CD4-positive, alpha-beta T cell treated with Interleukin-17A for 4 hours (primary cell): ENCODE measurements at regions not wholly inside any gene's neighbourhood (a gene's known extent, or its start where the extent isn't known, plus 50 kb on each side); places are given as distances from the start of the nearest gene placed in this dataset.

Source experiments
- DNase-seq: peaks from one replicate; pipeline ENCODE4 v3.0.0-alpha.2; 2020; ENCODE audit warnings: mixed read lengths

- no peak for DNase-seq
These were observed 111.6 kb downstream of the SNX5 start for GRCh38 chr20:17856837-17857605.

DNA sequence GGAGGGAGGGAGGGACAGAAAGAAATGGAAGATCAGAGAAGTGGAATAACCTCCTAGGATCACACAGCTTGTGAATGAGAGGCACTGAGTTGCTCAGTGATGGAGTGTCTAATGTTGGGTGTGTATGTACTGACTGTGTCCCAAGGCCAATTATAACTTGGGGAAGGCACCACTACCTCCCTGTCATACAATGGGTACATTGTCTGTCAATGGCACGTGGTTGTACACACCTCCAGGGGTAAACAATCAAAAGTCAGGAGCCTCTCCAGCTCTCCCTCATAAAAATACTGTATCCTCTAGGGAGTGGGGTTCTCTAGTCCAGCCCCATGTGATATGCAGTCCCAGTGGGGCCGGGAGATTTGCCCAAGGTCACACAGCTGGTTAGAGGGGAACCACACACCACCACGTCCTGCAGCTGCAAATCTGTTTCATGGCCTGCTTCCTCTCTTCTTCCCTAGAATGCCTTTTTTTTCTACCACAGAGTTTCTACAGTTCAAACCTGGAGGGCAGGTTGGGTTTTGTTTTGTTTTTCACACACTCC is 112.5 kb downstream of the SNX5 start:
- DNase-seq, result no peak

DNA sequence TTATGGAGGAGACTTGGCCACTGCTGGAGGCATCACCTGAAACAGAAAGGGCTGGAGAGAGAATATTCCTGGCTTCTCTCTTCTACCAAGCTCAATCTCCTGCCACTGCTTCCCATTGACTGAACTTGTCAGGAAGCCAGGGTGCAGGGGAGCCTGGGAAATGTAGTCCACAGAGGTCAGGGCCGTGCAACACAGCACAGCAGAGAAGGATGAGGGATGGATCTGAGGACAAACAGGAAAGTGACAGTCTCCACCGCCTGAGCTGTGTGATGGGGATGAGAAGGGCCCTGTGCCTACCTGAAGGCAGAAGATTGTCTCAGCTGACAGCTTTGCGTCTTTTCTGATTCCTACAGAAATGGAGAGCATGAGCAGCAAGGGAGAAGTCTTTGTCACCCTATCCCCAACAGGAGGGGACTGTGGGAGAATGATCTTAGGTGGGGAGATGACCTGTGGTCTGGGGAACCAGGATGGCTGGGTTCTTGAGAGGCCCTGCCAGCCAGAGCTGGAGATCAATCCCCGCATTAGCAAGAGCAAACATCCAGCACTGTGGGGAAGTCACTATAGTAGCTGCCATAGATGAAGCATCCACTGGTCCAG is 114.2 kb downstream of the SNX5 start:
- DNase-seq, result no peak

DNA sequence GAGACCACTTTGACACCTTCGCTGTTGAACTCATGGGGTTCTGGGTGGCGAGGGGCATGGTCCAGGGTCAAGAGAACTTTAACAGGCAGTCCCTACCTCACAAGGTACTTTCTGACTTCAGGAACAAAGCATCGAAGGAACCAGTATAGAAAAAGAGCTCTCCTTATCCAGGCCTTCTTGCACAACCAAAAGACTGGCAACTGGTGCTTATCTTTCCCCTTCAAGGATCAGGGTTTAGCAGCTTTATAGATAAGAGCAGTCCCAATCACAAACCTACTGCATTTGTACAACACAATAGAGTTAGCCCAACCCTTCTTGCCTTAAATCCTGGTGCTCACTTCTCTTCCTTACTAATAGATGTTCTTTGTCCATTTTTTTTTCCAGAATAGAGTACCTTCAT is 116.3 kb downstream of the SNX5 start:
- no peak for DNase-seq

- DNase-seq, result no peak
These were observed 117.9 kb downstream of the SNX5 start for GRCh38 chr20:17850684-17851026.

DNA sequence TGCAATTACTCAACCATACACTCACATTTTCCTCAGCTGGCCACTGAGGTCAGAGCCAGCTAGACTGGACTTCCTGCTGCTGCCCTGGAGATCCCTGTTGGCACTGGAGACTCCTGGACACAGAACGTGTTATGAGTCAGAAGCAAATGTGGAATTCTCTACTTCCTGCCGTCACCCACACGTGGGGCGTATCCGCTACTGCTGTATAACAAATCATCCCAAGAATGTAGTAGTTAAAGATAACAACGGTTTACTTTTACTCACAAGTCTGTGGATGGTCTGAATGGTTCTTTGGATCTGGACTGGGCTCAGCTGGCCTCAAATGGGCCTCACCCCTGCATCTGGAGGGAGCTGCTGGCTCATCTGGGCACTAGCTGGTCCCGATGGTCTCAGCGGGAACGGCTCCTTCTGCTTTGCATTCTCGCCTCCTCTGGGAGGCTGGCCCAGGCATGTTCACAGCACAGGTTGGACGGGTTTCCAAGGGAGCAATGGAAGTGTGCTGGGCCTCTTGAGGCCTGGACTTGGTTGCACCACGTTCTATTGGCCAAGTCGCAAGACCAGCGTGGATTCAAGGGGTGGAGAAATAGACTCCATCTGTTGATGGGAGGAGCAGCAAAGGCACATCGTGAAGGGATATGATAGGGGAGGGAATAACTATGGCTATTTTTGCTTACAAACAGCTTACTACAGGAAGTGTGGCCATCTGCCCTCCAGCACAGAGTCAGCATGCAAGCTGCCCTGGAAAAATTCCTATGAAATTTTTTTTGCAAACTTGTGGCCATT is 118.5 kb downstream of the SNX5 start:
- DNase-seq, result no peak

- no peak for DNase-seq
These were observed 119.3 kb downstream of the SNX5 start for GRCh38 chr20:17849138-17849900.

DNA sequence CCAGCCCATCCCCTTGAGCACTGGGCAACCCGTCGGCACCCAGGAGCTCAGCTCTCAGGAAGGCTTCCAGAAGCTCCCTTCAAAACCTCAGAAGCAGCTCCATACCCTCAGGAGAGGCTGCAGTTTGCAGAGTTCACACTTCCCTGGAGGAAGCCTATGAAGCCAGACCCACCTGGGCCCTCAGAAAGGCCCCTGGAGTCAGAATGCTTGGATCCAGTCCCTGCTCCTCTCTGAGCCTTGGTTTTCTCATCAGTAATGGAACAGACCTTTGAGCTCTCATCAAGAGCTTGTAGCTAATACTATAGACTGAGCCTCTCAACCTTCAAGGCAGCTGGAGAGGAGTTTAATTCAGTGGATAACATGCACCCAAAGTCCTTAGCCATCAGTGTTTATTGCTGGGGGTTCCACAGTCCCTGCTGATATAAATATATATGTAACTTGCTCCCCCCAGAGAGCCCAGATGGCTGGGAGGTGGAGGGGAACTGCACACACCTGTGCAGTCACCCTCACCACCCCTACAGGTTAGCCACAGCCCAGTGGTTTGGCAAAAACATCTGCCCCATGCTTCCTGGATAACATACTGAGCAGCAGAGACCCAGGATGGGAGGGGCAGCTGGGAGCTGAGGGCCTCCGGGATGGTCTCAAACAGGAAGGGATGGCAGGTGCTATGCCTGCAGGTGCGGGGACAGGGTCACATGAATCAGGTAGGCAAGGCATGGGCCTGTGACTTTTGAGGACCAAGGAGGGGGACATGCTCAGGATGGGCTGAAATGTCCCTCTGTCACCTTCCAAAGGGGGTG is 120.1 kb downstream of the SNX5 start:
- no peak for DNase-seq

DNA sequence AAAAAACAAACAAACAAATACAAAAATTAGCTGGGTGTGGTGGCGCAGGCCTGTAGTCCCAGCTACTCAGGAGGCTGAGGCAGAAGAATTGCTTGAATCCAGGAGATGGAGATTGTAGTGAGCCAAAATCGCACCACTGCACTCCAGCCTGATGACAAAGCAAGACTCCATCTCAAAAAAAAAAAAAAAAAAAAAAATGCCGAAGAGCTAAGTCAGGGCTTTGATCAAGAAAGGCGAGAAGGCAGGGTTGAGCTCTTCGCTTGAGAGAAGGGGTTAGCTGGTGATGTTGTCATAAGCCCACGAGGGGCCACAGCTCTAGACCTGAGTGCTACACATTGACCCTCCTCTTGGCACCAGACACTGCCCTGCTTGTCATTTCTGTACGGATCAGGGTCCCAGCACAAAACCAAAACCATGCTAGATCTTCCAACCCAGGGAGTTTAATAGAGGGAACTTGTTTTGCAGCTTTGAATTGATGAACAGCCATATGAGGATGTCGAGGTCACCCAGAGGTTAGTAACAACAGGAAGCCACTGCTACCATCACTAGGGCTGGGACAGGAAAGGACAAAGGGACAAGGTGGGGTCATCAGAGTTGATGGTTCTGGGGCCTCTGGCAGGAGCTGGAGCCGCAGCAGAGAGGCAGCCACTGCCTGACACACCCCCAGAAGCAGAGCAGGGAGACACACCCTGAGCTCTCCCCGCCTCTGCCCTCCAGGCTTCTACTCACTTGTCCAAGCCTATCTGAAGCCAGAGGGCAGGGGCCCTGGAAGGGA is 122.7 kb downstream of the SNX5 start:
- DNase-seq, result no peak

DNA sequence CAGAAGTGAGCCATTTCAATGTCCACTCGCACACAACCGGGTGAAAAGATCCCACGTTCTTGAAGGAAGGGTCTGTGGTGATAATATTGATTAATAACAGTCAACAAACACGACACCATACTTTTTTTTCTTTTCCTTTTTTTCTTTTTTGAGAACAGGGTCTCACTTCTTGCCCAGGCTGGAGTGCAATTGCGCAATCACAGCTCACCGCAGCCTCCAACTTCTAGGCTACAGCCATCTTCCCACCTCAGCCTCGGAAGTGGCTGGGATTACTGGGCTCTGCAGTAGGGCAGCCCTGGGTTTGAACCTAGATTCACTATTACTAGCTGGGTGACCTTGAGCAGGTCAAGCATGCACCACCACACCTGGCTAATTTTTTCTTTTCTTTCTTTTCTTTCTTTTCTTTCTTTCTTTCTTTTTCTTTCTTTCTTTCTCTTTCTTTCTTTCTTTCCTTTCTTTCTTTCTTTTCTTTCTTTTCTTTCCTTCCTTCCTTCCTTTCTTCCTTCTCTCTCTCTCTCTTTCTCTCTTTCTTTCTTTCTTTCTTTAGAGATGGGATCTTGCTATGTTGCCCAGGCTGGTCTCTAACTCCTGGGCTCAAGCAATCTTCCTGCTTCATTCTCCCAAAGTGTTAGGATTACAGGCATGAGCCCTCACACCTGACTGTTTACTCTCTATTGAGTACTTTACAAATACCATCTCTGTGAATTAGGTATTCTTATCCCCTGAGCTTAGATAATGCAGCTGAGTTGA is 123.9 kb downstream of the SNX5 start:
- no peak for DNase-seq

DNA sequence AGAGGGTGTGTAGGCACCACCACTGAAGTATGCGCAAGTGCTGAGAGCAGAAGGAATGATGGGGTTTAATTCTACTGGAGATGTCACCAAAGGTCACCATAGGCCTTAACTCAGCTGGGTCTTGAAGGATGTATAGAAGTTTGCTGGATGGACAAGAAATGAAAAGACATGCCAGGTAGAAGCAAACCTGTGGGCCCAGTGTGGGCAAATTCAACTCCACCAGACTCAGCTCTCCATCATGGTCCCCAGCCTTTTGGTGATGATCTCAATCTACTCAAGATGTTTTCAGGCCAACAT is 124.5 kb downstream of the SNX5 start:
- DNase-seq, result no peak

- DNase-seq, result peak; percentile 8
These were observed 125.1 kb downstream of the SNX5 start for GRCh38 chr20:17843246-17844132.

- no peak for DNase-seq
These were observed 126.8 kb downstream of the SNX5 start for GRCh38 chr20:17841751-17842215.

DNA sequence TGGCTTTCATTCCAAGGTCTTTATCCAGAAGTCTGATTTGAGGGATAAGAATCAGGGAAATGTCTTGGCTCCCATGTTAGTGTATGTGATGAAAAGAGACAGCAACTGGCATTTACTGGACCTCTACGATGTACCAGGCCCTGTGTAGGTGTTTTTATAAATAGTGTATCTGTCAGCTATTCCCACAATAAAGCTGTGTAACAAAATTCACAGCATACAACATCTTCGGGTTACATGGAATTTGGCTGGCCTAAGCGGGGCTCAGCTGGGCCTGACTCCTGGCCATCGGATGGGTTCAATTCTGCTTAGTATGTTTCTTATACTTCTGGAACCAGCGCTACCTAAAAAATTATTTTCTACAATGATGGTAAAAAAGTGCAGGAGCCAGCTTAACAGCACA is 128.2 kb downstream of the SNX5 start:
- no peak for DNase-seq

GRCh38 chr20:17838921-17839320 is 129.7 kb downstream of the SNX5 start:
- DNase-seq, result no peak

- no peak for DNase-seq
These were observed 131.4 kb downstream of the SNX5 start for GRCh38 chr20:17837179-17837578.

GRCh38 chr20:17836303-17836861 is 132.2 kb downstream of the SNX5 start:
- DNase-seq, result no peak

DNA sequence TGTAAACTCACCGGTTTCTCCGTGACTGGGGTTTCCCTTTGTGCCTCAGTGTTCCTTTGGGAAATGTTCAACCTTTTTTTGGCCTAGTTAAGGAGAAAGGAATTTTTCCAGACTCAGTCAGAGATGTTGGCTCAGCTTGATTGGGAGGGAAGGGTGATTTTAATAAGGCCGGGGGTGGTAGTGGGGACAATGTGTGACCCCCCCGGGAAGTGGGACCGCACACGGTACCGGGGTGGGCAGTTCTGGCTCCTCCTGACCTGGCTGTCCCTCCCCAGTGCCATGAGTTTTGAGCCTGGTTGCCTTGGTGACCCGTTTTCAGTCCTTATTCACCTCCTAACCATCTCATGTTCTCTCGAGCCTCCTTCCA is 132.7 kb downstream of the SNX5 start:
- DNase-seq, result no peak

DNA sequence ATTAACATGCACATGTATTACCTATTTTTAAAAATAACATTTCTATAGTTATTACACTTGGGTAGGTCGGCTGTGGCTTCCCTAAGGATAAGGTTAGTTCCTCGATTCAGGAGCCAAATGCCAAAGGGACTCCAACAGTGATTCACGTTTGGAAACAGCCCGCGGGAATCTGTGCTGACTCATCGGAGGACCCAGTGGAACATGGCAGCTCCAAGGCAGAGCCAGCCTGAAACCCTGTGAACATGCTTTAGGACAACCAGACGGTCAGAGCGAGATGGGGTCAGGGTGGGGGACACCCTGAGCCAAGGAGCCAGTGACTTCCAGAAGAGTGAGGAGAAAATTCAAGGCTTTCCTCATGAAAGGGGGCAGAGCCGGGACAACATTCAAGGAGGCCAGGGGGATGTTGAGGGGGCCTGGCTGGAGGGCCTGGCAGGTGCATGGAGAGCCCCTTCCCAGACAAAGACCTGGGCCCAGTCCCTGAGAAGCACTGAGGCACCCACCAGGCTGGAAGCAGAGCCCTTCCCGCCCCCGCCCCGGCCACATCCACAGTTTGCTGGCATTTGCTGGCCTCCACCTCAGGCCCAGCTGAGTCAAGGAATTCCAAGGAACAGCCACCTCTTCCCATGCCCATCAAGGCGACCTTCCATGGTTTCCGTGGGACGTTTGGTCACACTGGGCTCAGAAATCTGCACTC is 133.2 kb downstream of the SNX5 start:
- no peak for DNase-seq
